ENCODE measurements at regions not wholly inside any gene's neighbourhood (a gene's known extent, or its start where the extent isn't known, plus 50 kb on each side); places are given as distances from the start of the nearest gene placed in this dataset.

GRCh38 chr20:33940666-33941065, 53.0 kb upstream of the RALY start:
- Mint-ChIP-seq H3K4me1 (no peaks in the 10 kb centered on the region), H3K27me3 (peaks cover 0 to 2% of the 10 kb centered on the region in 2 donors), H3K9me3 (no peaks in the 10 kb centered on the region), H3K4me3 (no peak overlapping the region), H3K36me3 (no peaks in the 10 kb centered on the region), H3K27ac (no peak overlapping the region)
- no peak overlapping the region for H3K27ac ChIP-seq (ENCODE audit: low read depth, low read length)
- no peaks in the 10 kb centered on the region for H3K27me3 ChIP-seq (ENCODE audit: insufficient read depth, low read length)
- intact Hi-C loops (cut with micrococcal nuclease), result no loop called here
- H3K36me3 ChIP-seq (ENCODE audit: insufficient read depth, low read length), result no peaks in the 10 kb centered on the region
- POLR2A ChIA-PET (ENCODE audit: partially characterized antibody), result interaction anchor here (0.6 kb wide), 1 partner anchor 67 kb away, joined by 3 read pairs; no protein-coding TSS in a partner anchor
- no peaks in the 10 kb centered on the region for H3K4me1 ChIP-seq (ENCODE audit: insufficient read depth, low read length)
- CTCF ChIA-PET (ENCODE audit: partially characterized antibody), result interaction anchor here (1.4 kb wide), 2 partner anchors 24 to 129 kb away, joined by 4 read pairs; no protein-coding TSS in a partner anchor
- no peaks in the 10 kb centered on the region for H3K9me3 ChIP-seq (ENCODE audit: control insufficient read depth in 1 of 2, low read length in 2 of 2)
- no peak for DNase-seq
- H3K4me3 ChIP-seq (ENCODE audit: low read length in 2 of 2), result no peak overlapping the region
